ENCODE measurements at regions not wholly inside any gene's neighbourhood (a gene's known extent, or its start where the extent isn't known, plus 50 kb on each side); places are given as distances from the start of the nearest gene placed in this dataset.

- intact Hi-C loops (cut with micrococcal nuclease): no loop called here
Measured at GRCh38 chr1:218863987-218864386, 309.7 kb upstream of the LYPLAL1 start.

GRCh38 chr1:218865591-218865990, 308.1 kb upstream of the LYPLAL1 start:
- H3K9me3 Mint-ChIP-seq: peaks cover 0 to 3% (median 0%) of the 10 kb centered on the region in 7 donors
- no peak for DNase-seq
- Histone ChIP-seq H3K9me3 (replicated peaks in 1 of 2; ENCODE audit: control insufficient read depth in 1 of 2, insufficient read depth in 1 of 2, low read length in 2 of 2) (no peaks in the 10 kb centered on the region), H3K9ac (ENCODE audit: insufficient read depth, low read length, poor library complexity, severe bottlenecking) (no peak overlapping the region), H3K27ac (ENCODE audit: low read depth in 1 of 2, low read length in 2 of 2) (no peak overlapping the region), H3K36me3 (replicated peaks in 1 of 2; ENCODE audit: control insufficient read depth in 1 of 2, insufficient read depth in 2 of 2, low read length in 2 of 2) (no peaks in the 10 kb centered on the region), H2AFZ (ENCODE audit: insufficient read depth, low read depth, low read length, poor library complexity, severe bottlenecking) (no peak overlapping the region), H3K79me2 (ENCODE audit: insufficient read depth, low read length) (no peaks in the 10 kb centered on the region), H4K20me1 (ENCODE audit: insufficient read depth, low read length) (no peaks in the 10 kb centered on the region), H3K4me3 (replicated peaks in 1 of 3; ENCODE audit: low read depth in 2 of 3, low read length in 3 of 3) (no peak overlapping the region), H3K4me1 (ENCODE audit: control insufficient read depth in 1 of 2, insufficient read depth in 2 of 2, low read length in 2 of 2) (no peaks in the 10 kb centered on the region), H3K4me2 (replicated peaks; ENCODE audit: extremely low read depth, low read length, poor library complexity, severe bottlenecking) (no peak overlapping the region), H3K27me3 (ENCODE audit: control insufficient read depth in 2 of 2, insufficient read depth in 2 of 2, low read length in 2 of 2) (no peaks in the 10 kb centered on the region)
- no peak overlapping the region for H3K4me3 Mint-ChIP-seq
- H3K27ac Mint-ChIP-seq: no peak overlapping the region
- intact Hi-C loops (cut with micrococcal nuclease): no loop called here
- no peaks in the 10 kb centered on the region for H3K4me1 Mint-ChIP-seq
- H3K36me3 Mint-ChIP-seq: no peaks in the 10 kb centered on the region
- WGBS (ENCODE audit: insufficient coverage): no CpG with 5 or more reads among the region's 1 CpG
- TF ChIP-seq CTCF (IDR thresholded peaks at IDR 0.05): no peak
- peaks cover 0 to 4% (median 3%) of the 10 kb centered on the region in 3 donors for H3K27me3 Mint-ChIP-seq (ENCODE audit: low read depth in 3 of 3)

More at GRCh38 chr1:218863987-218864386, 309.7 kb upstream of the LYPLAL1 start:
- Mint-ChIP-seq H3K9me3 (peaks cover 0 to 3% (median 0%) of the 10 kb centered on the region in 7 donors), H3K36me3 (no peaks in the 10 kb centered on the region), H3K4me1 (no peaks in the 10 kb centered on the region), H3K27ac (no peak overlapping the region), H3K4me3 (no peak overlapping the region), H3K27me3 (ENCODE audit: low read depth in 3 of 3) (peaks cover 0 to 4% (median 3%) of the 10 kb centered on the region in 3 donors)
- no peaks in the 10 kb centered on the region for H3K4me1 ChIP-seq (ENCODE audit: control insufficient read depth in 1 of 2, insufficient read depth in 2 of 2, low read length in 2 of 2)
- H3K27ac ChIP-seq (ENCODE audit: low read depth in 1 of 2, low read length in 2 of 2): no peak overlapping the region
- H3K79me2 ChIP-seq (ENCODE audit: insufficient read depth, low read length): no peaks in the 10 kb centered on the region
- TF ChIP-seq CTCF (IDR thresholded peaks at IDR 0.05): no peak
- no peak overlapping the region for H3K9ac ChIP-seq (ENCODE audit: insufficient read depth, low read length, poor library complexity, severe bottlenecking)
- H3K4me2 ChIP-seq (replicated peaks; ENCODE audit: extremely low read depth, low read length, poor library complexity, severe bottlenecking): no peak overlapping the region
- WGBS (ENCODE audit: insufficient coverage): no CpG with 5 or more reads among the region's 3 CpGs
- no peak overlapping the region for H3K4me3 ChIP-seq (replicated peaks in 1 of 3; ENCODE audit: low read depth in 2 of 3, low read length in 3 of 3)
- DNase-seq: no peak
- no peaks in the 10 kb centered on the region for H3K9me3 ChIP-seq (replicated peaks in 1 of 2; ENCODE audit: control insufficient read depth in 1 of 2, insufficient read depth in 1 of 2, low read length in 2 of 2)
- H3K36me3 ChIP-seq (replicated peaks in 1 of 2; ENCODE audit: control insufficient read depth in 1 of 2, insufficient read depth in 2 of 2, low read length in 2 of 2): no peaks in the 10 kb centered on the region
- no peak overlapping the region for H2AFZ ChIP-seq (ENCODE audit: insufficient read depth, low read depth, low read length, poor library complexity, severe bottlenecking)
- H4K20me1 ChIP-seq (ENCODE audit: insufficient read depth, low read length): no peaks in the 10 kb centered on the region
- no peaks in the 10 kb centered on the region for H3K27me3 ChIP-seq (ENCODE audit: control insufficient read depth in 2 of 2, insufficient read depth in 2 of 2, low read length in 2 of 2)
